GM19455 (cell line): ENCODE measurements at regions not wholly inside any gene's neighbourhood (a gene's known extent, or its start where the extent isn't known, plus 50 kb on each side); places are given as distances from the start of the nearest gene placed in this dataset.

Source experiments
- ATAC-seq: cut with Tn5 transposase; IDR thresholded peaks from one replicate; pipeline ENCODE4 v1.9.1; 2021; ENCODE audit not compliant: unreplicated experiment

GRCh38 chr9:126017758-126018157 is 270.6 kb downstream of the PBX3 start:
- ATAC-seq = no peak

GRCh38 chr9:126020836-126021235 is 273.7 kb downstream of the PBX3 start:
- no peak for ATAC-seq

DNA sequence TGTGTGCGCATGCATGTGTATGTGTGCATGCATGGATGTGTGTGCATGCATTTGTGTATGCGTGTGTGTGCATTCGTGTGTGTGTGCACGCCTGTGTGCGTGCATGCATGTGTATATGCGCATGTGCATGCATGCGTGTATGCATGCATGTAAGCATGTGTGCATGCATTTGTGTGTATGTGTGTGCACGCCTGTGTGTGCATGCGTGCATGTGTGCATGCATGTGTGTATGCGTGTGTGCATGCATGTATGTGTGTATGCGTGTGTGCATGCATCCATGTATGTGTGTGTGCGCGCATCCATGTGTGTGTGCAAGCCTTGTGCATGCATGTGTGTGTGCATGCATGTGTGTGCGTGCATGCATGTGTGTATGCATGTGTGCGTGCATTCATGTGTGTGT is 276.8 kb downstream of the PBX3 start:
- no peak for ATAC-seq

DNA sequence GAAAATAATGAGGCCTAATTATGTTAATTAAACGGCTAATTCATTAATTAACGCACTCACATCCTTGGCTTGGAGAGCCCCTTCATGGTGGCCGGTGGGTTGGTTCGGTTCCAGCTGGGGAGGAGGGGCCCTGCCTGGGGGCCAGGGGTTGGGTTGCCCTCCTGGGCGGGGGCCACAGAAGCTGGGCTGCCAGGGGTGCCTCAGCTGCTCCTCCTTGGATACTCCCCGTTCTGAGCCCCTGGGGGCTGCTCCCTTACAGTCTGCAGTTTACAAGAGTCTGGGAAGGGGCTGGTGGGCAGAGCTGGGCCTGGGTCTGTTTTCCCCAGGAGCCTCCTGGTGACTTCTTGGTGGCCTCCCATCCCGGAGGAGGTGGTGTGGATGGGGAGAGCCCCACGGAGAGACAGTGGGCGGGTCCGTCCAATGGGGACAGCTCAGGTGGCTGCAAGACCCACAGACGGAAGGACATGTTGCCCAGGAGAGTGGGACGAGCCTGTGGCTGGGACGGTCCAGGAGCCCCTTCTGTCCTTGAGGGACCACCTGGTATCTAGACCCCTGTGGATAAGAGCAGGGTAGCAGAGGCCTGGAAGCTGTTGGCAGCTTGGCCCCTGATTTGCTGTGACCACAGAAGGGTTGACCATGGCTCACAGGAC is 277.5 kb downstream of the PBX3 start:
- no peak for ATAC-seq

DNA sequence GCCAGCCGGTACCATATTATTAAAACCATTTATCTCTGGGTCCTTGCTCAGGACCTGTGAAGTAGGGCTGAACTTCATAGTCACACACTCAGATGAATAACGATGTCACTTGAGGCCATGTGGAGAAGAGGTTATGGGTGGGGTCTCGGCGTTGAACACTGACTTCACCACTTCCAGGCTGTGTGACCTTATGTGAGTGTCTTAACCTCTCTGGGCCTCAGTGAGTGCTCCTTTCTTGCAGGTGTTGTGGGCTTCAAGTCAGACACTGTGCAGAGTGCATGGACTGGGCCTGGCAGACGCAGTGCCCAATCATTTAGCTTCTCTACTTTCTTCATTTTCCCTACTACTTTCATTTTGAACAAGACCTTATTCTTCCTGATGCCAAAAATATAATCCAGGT is 278.8 kb downstream of the PBX3 start:
- ATAC-seq = no peak

- no peak for ATAC-seq
These were observed 280.4 kb downstream of the PBX3 start for GRCh38 chr9:126027566-126027965.

DNA sequence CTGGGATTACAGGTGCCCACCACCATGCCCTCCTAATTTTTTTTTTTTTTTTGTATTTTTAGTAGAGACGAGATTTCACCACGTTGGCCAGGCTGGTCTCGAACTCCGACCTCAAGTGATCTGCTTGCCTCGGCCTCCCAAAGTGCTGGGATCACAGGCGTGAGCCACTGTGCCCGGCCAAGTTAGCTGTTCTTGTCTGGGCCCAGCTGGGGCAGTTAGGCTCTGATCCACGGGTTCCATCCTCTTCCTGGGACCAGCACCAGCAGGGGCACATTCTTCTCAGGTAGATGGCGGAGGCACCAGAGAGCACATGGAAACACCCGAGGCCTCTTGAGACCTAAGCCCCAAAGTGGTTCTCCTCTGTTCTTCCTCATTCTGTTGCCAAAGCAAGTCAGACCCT is 281.6 kb downstream of the PBX3 start:
- no peak for ATAC-seq

GRCh38 chr9:126030716-126031115 is 283.5 kb downstream of the PBX3 start:
- ATAC-seq = no peak

DNA sequence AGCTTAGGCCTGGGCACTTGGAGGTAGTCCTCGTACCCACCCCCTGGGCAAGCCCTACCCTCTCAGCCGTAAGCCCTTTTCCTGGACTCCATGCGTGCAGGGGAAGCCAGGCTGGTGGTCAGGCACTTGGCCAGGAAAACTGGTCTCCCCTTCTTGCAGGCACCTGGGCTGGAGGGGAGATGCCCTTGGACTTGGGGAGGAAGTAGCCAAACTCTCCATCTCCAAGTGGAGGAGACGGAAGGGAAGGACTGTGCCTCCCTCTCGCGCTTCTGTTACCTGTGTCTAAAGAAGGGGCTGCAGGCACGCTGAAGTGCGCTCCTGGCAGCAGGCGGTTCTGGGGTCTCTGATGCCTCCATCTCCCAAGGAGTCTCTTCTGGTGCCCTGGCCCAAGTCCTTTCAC is 283.9 kb downstream of the PBX3 start:
- no peak for ATAC-seq

DNA sequence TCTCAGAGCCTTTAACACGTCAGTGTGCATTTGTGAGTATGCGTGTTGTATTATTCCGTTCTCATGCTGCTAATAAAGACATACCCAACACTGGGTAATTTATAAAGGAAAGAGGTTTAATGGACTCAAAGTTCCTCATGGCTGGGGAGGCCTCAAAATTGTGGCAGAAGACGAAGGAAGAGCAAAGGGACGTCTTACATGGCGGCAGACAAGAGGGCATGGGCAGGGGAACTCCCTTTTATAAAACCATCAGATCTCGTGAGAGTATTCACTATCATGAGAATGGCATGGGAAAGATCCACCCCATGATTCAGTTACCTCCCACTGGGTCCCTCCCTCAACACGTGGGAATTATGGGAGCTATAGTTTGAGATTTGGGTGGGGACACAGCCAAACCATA is 285.0 kb downstream of the PBX3 start:
- no peak for ATAC-seq

- no peak for ATAC-seq
These were observed 286.1 kb downstream of the PBX3 start for GRCh38 chr9:126033318-126033717.

GRCh38 chr9:126033956-126034355 is 286.8 kb downstream of the PBX3 start:
- no peak for ATAC-seq

DNA sequence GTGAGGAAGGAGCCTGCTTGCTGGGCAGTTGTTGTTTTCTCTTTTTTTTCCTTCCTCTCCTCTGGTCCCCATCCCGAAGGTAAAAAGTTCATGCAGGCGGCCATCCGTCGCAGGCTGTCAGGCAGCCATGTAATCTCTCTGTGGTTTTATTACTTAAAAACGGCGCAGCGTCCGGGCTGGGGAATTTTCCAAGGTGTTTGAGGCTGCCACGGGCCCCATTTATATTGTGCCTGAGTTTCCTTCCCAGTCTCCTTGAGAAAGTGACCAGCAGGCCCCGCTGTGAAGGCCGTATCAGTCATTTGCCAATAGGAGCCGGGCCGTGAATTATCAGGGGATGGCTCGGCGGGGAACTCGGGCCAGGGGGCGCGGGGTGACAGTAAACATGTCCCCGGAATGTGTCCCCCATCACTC is 289.7 kb downstream of the PBX3 start:
- ATAC-seq = no peak

GRCh38 chr9:126038790-126039189 is 287.8 kb upstream of the MVB12B start:
- no peak for ATAC-seq

DNA sequence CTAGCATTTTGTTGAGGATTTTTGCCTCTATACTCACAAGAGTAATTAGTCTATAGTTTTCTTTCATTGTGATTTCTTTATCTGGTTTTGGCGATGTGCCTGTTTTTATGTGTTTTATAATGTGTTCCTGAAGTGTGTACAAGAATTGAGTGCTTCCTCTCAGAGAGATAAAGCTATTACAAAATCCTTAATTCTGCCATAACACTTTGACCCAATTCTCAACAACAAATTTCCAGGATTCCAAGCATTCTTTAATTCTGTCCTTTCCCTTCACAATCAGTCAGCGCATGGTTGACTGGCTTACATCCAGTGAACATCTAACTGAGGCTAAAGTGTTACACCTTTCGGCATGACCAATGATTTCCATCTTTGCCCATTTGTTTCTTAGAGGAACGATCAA is 282.9 kb upstream of the MVB12B start:
- ATAC-seq = no peak

DNA sequence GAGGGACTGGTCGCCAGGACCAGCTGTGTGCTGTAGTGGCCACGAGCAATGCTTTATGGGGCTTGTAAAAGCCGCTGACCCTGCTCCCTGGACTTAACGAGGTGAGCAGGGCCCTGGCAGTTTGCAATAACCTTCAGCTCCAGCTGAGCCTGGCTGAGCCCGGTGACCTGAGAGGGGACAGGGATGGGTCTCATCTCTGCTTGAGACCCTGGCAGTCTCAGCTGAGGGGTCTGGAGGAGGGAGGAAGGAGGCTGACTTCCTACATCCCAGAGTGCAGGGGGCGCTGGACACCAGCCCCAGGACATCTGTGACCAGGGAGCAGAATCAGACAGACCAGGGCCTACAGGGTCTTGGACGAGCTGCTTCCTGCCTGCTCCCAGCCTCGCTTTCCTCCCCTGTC is 277.5 kb upstream of the MVB12B start:
- no peak for ATAC-seq

- no peak for ATAC-seq
These were observed 276.6 kb upstream of the MVB12B start for GRCh38 chr9:126049896-126050604.

GRCh38 chr9:126050605-126050990 is 276.0 kb upstream of the MVB12B start:
- ATAC-seq = no peak

GRCh38 chr9:126051446-126052130 is 275.0 kb upstream of the MVB12B start:
- ATAC-seq = no peak

- ATAC-seq = no peak
These were observed 273.8 kb upstream of the MVB12B start for GRCh38 chr9:126052791-126053190.

GRCh38 chr9:126053913-126054312 is 272.7 kb upstream of the MVB12B start:
- no peak for ATAC-seq

GRCh38 chr9:126055381-126055985 is 271.1 kb upstream of the MVB12B start:
- no peak for ATAC-seq
